Thyroid gland (tissue), 4 donors: ENCODE measurements at regions not wholly inside any gene's neighbourhood (a gene's known extent, or its start where the extent isn't known, plus 50 kb on each side); places are given as distances from the start of the nearest gene placed in this dataset.
"Not testable (repeated sequence)": the region's sequence is repeated elsewhere in the genome, so short reads cannot be mapped to it uniquely, and the experiment has no call there.

Source experiments
- DNase-seq, 2 donors: peaks; one replicate each; pipeline ENCODE4 v3.0.0-alpha.2; 2019
- H3K27ac ChIP-seq, 3 donors: fragments of 200-600 bp; sonication (generic); 1 replicate in 2 of 3; 2 replicates in 1 of 3; pipeline ENCODE4 v1.5.1; 2016 to 2019; ENCODE audit warnings: mild to moderate bottlenecking in 1 of 3, moderate library complexity in 1 of 3
- H3K27me3 ChIP-seq: fragments of 200-600 bp; sonication (generic); one replicate; pipeline ENCODE4 v1.5.1; 2019
- H3K36me3 ChIP-seq, 2 donors: fragments of 200-600 bp; sonication (generic); one replicate each; pipeline ENCODE4 v1.5.1; 2016 to 2019
- H3K4me1 ChIP-seq, 2 donors: fragments of 200-600 bp; sonication (generic); one replicate each; pipeline ENCODE4 v1.5.1; 2017 to 2019
- H3K4me3 ChIP-seq, 3 donors: fragments of 200-600 bp; sonication (generic); replicated peaks in 1 of 3; 1 replicate in 2 of 3; 2 replicates in 1 of 3; pipeline ENCODE4 v1.5.1; 2016; ENCODE audit warnings: mild to moderate bottlenecking in 1 of 3
- H3K9me3 ChIP-seq: fragments of 200-600 bp; sonication (generic); one replicate; pipeline ENCODE4 v1.5.1; 2017
- CTCF ChIP-seq, 6 experiments: fragments of 200-600 bp in 3 of 6; fragments of 450-650 bp in 3 of 6; sonication (generic) in 3 of 6; IDR thresholded peaks; one replicate each; pipeline ENCODE4 v1.5.1; 2016 to 2019; ENCODE audit warnings: antibody characterized with exemption in 6 of 6, mild to moderate bottlenecking in 2 of 6, inconsistent platforms in 1 of 6, moderate library complexity in 1 of 6
- POLR2A ChIP-seq, 2 donors: fragments of 450-650 bp; IDR thresholded peaks; one replicate each; pipeline ENCODE4 v1.6.1; 2017; ENCODE audit warnings: antibody characterized with exemption in 2 of 2, mild to moderate bottlenecking in 2 of 2, moderate library complexity in 1 of 2
- WGBS, 2 donors: methylation state at CpG; one replicate each; pipeline ENCODE4 v1.1.5; 2017; 5-methylcytosine and 5-hydroxymethylcytosine counted together
- intact Hi-C: fragments of 100-400 bp; cut with DNase I; formaldehyde crosslinking; loops from one replicate; pipeline ENCODE4 v1.15.1; 2023

GRCh38 chr18:76018210-76018609 lies 476.8 kb downstream of the ZNF516 start:
- 88 to 91% methylated on average over 3 of the region's 3 CpGs for WGBS, 2 donors
- Histone ChIP-seq H3K9me3 (no peaks in the 10 kb centered on the region), H3K4me1 (no peaks in the 10 kb centered on the region), H3K27ac (no peak overlapping the region), H3K36me3 (no peaks in the 10 kb centered on the region), H3K4me3 (no peak overlapping the region), H3K27me3 (no peaks in the 10 kb centered on the region)
- DNase-seq, result no peak
- intact Hi-C loops, result no loop called here
- no peak for TF ChIP-seq POLR2A (IDR thresholded peaks at IDR 0.05)
- no peak for TF ChIP-seq CTCF (IDR thresholded peaks at IDR 0.05)

- WGBS, 2 donors, result 78 to 81% methylated on average over 1 of the region's 1 CpG
These were observed 482.0 kb downstream of the ZNF516 start for GRCh38 chr18:76013057-76013456.

GRCh38 chr18:76005632-76006208 lies 489.3 kb downstream of the ZNF516 start:
- no peaks in the 10 kb centered on the region for H3K27me3 ChIP-seq
- TF ChIP-seq CTCF (IDR thresholded peaks at IDR 0.05) (no peak), POLR2A (IDR thresholded peaks at IDR 0.05) (no peak)
- H3K4me3 ChIP-seq, result no peak overlapping the region
- intact Hi-C loops, result no loop called here
- WGBS, 2 donors, result 42 to 62% methylated on average over 15 of the region's 15 CpGs
- no peak for DNase-seq
- H3K4me1 ChIP-seq, result no peaks in the 10 kb centered on the region
- H3K27ac ChIP-seq, result no peak overlapping the region
- H3K36me3 ChIP-seq, result no peaks in the 10 kb centered on the region
- H3K9me3 ChIP-seq, result no peaks in the 10 kb centered on the region

More at GRCh38 chr18:76013057-76013456, 482.0 kb downstream of the ZNF516 start:
- H3K9me3 ChIP-seq, result no peaks in the 10 kb centered on the region
- intact Hi-C loops, result no loop called here
- no peaks in the 10 kb centered on the region for H3K36me3 ChIP-seq
- H3K4me3 ChIP-seq, result no peak overlapping the region
- H3K27ac ChIP-seq, result no peak overlapping the region
- TF ChIP-seq CTCF (IDR thresholded peaks at IDR 0.05), result no peak
- no peak for TF ChIP-seq POLR2A (IDR thresholded peaks at IDR 0.05)
- no peaks in the 10 kb centered on the region for H3K27me3 ChIP-seq
- H3K4me1 ChIP-seq, result no peaks in the 10 kb centered on the region
- DNase-seq, result no peak

- intact Hi-C loops, result not testable (repeated sequence)
These were observed 507.1 kb downstream of the ZNF516 start for GRCh38 chr18:75987913-75988312.

GRCh38 chr18:75984853-75985252 lies 510.2 kb downstream of the ZNF516 start:
- intact Hi-C loops, result no loop called here
- WGBS, 2 donors, result 94 to 100% methylated on average over 1 of the region's 1 CpG
- no peak for DNase-seq

More at GRCh38 chr18:75987913-75988312, 507.1 kb downstream of the ZNF516 start:
- DNase-seq, H3K4me3 ChIP-seq, H3K27ac ChIP-seq, H3K36me3 ChIP-seq, H3K27me3 ChIP-seq, H3K9me3 ChIP-seq, H3K4me1 ChIP-seq: not testable (repeated sequence)
- WGBS, 2 donors, result 72 to 76% methylated on average over 4 of the region's 4 CpGs

More at GRCh38 chr18:75984853-75985252, 510.2 kb downstream of the ZNF516 start:
- H3K4me1 ChIP-seq, result no peaks in the 10 kb centered on the region
- no peak overlapping the region for H3K4me3 ChIP-seq
- no peaks in the 10 kb centered on the region for H3K36me3 ChIP-seq
- TF ChIP-seq CTCF (IDR thresholded peaks at IDR 0.05) (no peak), POLR2A (IDR thresholded peaks at IDR 0.05) (no peak)
- no peaks in the 10 kb centered on the region for H3K27me3 ChIP-seq
- no peak overlapping the region for H3K27ac ChIP-seq
- no peaks in the 10 kb centered on the region for H3K9me3 ChIP-seq
